HG03175 (cell line): ENCODE measurements at regions not wholly inside any gene's neighbourhood (a gene's known extent, or its start where the extent isn't known, plus 50 kb on each side); places are given as distances from the start of the nearest gene placed in this dataset.

Experiments
- ATAC-seq: cut with Tn5 transposase; IDR thresholded peaks from one replicate; pipeline ENCODE4 v1.9.1; 2021; ENCODE audit warnings: mild to moderate bottlenecking, moderate library complexity; ENCODE audit not compliant: unreplicated experiment

DNA sequence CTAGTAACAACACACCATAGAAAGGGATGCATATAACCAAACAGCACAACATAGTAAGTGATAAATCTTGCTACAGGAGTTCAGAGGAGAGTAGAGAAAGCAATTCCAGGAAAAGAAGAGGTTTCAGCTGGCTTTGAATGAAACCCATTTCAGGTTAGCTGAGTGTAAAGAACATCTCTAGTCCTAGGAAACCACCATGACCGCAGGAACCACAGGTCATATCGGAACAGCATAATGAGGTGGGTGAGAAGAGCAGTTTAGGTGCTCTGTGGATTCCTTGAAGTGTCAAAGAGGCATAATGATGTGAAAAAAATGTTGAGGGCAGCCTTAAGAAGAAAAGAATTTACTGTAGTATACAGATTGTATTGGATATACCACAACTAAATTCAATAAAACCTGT, 507.5 kb downstream of the MTRR start:
- no peak for ATAC-seq

DNA sequence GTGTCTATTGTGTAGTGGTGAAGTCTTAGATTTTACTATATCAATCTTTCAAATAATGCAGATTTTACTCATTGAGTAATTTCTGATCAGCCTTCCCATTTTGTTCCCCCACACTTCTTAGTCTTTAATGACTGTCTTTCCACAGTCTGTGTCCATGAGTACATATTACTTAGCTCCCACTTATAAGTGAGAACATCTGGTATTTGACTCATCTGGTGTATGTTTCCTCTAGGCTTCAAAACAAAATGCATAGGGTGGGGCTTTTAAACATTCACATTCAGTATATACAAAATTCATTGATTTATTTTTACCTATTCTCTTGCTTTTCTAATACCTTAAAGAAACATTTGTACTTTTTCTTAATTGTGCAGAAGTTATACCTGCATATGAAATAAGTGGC, 513.0 kb downstream of the MTRR start:
- ATAC-seq, result no peak

- ATAC-seq, result no peak
These were observed 513.5 kb downstream of the MTRR start for GRCh38 chr5:8382456-8382855.

DNA sequence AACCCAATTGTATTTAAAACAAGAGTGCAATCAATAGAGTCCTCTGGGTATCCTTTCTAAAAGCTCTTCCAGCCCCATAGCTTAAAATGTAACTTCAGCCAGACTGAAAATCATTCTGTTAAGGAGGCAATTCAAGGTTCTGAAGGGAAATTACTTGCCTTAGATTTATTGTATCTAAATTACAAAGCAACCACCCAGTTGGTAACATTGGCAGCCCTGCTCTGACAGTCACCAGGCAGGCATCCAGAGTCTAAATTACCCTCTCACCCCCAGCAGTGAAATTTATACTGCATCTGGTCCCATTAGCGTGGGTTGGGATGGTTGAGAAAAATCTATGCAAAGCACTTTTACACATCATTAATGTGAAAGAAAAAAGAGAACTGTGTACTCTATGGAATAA, 514.7 kb downstream of the MTRR start:
- no peak for ATAC-seq

- ATAC-seq, result no peak
These were observed 517.9 kb downstream of the MTRR start for GRCh38 chr5:8386719-8387288.

DNA sequence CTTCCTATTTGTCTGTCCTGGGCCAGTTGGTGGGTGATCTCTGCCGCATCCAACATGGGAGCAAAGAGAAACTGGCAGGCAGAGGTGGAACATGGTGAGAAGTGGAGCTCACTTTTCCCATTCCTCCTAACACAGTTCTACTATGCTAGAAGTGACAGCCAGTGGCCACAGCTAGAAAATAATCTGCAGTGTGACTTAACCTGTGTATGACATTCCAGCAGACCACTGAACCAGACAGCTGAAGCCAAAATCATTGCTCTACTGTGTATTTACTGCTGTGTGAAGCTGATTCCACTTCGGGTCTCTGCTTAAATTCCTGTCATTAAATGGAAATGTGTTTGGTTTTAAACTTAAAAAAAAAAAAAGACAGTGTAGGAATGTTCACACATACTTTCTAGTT, 523.0 kb downstream of the MTRR start:
- ATAC-seq, result no peak

DNA sequence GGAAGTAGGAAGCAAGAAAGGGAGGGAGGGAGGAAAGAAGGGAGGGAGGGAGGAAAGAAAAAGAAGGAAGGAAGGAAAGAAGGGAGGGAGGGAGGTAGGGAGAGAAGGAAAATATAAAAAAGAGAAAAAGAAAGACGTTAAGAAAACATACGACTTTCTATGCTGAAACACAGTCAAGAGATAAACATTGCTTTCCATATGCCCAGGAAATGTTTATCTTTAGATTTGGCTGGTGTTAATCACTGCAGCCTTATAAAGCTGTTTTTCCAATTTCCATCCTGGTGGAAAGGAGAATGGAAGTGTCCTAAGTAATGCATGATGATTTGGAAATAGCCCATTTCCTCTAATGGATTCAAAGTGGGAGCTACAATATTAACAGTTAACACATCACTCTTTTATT, 524.3 kb downstream of the MTRR start:
- no peak for ATAC-seq

DNA sequence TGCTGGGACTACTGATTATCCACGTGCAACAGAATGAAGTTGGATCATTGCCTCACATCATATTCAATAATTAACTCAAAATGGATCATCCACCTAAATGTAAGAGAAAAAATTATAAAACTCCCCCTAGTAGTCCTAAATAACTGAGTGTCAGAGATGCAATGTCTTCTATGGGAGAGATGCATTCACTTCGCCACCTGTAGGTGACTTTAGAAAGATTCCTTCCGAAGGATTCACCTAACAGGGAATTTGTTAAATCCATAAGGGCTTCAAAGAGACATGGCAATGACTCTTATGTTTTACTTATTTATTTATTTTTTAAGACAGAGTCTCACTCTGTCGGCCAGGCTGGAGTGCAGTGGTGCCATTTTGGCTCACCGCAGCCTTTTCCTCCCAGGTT, 526.0 kb downstream of the MTRR start:
- no peak for ATAC-seq

GRCh38 chr5:8396246-8396645, 527.3 kb downstream of the MTRR start:
- ATAC-seq, result no peak

DNA sequence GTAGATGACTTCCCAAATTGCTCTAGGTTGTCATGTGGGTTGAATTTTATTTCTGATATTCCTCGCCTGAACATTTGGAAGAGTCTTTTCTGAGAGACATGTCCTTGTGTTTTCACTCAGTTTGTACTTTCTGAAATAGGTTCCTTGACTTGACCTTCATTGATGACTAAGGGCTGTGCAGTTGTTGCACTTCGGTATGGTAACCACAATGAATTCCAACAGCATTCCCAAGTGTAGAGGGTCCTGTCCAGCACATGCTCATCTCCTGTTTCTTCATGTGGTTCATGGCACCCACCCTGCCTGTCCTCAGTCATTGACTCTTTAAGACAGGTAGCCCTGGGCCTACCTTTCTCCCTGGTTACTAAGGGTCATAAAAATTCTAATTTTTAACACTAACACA, 527.8 kb downstream of the MTRR start:
- no peak for ATAC-seq

DNA sequence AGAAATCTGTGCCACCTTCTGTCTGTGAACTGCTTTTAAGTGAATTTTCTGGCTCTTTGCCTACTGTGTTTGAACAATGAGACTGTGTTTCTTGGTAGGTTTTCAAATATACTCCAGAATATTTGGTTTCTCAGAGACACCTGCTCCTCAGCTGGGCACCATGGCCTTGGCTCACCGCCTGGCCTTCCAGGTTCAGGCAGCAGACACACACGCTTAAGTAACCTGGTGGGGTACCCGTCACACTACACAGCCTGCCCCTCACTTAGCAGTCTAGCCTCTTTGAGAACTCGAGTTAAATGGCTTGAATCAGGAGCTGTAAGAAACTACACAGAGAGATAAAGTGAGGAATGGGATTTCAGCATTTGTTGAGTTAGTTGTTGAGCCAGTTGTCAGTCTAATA, 530.5 kb downstream of the MTRR start:
- no peak for ATAC-seq

DNA sequence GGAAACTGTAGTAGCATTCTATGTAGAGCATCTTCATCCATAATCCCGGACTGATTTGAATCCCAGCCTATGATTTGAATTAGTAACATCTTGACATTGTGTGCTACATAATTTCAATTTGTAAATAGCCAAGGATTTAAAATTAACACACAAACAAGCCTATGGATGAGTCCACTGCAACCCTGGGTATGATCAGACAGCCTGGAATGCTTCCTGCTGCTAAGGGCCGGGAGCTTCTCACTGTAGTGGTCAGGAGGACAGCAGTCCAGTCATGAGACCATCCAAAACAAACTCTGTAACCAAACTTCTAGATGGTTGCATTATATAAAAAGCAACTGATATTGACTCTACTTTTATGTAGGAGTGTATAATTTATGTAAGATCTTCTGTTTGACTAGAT, 539.3 kb downstream of the MTRR start:
- no peak for ATAC-seq

- ATAC-seq, result no peak
These were observed 541.7 kb downstream of the MTRR start for GRCh38 chr5:8410618-8411017.

DNA sequence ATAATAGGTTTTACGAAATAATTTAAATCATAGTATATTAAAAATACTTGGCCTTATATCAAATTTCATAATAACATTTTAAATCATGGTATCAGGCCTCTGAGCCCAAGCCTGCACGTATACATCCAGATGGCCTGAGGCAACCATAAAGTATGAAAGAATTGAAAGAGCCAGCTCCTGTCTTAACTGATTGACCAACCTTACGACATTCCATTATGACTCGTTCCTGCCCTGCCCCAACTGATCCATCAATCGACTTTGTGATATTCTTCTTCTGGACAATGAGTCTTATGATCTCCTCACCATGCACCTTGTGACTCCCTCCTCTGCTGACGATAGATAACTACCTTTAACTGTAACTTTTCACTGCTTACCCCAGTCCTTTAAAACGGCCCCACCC, 545.0 kb downstream of the MTRR start:
- no peak for ATAC-seq

GRCh38 chr5:8417316-8418048, 548.5 kb downstream of the MTRR start:
- ATAC-seq, result no peak

GRCh38 chr5:8418049-8418426, 549.1 kb downstream of the MTRR start:
- no peak for ATAC-seq

GRCh38 chr5:8429778-8430758, 561.1 kb downstream of the MTRR start:
- ATAC-seq, result no peak

GRCh38 chr5:8434501-8434900, 565.6 kb downstream of the MTRR start:
- ATAC-seq, result no peak

GRCh38 chr5:8436924-8437323, 568.0 kb downstream of the MTRR start:
- ATAC-seq, result no peak

DNA sequence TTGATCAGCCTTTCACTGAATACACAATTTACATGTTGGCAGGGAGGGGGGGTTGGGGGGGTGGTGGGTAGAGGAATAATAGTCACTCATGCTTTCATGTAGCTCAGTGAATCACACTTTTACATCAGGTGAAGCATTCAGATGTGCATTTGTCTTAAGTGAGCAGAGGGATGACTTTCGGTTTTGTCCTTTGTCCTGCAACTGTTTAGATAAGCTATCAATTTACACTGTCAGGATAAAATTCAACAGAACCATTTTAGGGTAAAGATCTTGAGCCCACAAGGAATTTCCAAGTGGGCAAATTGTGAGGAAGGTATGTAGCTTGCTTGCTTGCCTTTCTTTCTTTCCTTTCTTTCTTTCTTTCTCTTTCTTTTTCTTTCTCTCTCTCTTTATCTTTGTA, 576.2 kb downstream of the MTRR start:
- ATAC-seq, result no peak

DNA sequence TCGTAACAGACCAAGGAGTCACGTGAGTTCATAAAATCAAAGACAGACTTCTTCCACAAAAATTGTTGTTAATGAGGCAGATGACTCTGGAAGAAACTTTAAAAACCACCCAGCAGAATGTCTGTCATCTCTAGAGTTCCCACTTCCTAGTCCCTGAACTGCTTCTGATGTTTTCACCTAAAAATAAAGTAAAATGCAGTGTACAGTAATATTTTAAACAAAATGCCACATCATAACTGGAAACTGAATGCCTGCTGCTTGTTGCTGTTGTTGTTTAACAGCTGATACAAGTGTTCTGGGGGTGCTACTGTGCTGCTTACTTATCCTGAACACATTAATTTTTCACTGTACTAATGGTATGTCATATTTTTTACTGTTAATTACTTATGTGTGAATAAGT, 577.2 kb downstream of the MTRR start:
- ATAC-seq, result no peak

GRCh38 chr5:8456846-8457186, 587.9 kb downstream of the MTRR start:
- no peak for ATAC-seq
